ENCODE measurements at regions not wholly inside any gene's neighbourhood (a gene's known extent, or its start where the extent isn't known, plus 50 kb on each side); places are given as distances from the start of the nearest gene placed in this dataset.

DNA sequence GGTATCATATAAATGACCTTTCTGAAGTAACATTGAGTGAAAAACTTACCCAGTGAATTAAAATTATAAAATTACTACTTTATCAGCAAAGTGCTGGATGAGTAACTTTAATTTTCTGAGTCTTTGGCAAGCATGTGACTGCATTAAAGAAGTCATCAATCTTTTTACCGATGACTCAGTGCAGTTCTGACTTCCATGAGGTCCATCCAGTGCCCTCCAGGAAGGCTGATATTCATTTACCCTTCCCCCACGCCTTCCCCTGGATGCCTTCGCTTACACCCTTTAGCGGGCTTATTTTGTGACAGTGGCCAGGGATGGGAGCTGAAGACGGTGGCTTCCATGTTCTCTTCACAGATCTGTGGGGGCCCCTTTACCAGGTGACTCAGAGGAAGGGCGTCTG lies 572.9 kb upstream of the PFKP start:
- no peaks in the 10 kb centered on the region for H3K27me3 Mint-ChIP-seq (ENCODE audit: low read depth)
- H3K4me1 Mint-ChIP-seq = no peaks in the 10 kb centered on the region
- peaks cover 3% of the 10 kb centered on the region for H3K9me3 Mint-ChIP-seq
- no peak overlapping the region for H3K27ac Mint-ChIP-seq
- TF ChIP-seq, protein P1, sequence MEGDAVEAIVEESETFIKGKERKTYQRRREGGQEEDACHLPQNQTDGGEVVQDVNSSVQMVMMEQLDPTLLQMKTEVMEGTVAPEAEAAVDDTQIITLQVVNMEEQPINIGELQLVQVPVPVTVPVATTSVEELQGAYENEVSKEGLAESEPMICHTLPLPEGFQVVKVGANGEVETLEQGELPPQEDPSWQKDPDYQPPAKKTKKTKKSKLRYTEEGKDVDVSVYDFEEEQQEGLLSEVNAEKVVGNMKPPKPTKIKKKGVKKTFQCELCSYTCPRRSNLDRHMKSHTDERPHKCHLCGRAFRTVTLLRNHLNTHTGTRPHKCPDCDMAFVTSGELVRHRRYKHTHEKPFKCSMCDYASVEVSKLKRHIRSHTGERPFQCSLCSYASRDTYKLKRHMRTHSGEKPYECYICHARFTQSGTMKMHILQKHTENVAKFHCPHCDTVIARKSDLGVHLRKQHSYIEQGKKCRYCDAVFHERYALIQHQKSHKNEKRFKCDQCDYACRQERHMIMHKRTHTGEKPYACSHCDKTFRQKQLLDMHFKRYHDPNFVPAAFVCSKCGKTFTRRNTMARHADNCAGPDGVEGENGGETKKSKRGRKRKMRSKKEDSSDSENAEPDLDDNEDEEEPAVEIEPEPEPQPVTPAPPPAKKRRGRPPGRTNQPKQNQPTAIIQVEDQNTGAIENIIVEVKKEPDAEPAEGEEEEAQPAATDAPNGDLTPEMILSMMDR (IDR thresholded peaks at IDR 0.05; ENCODE audit: unreplicated experiment in 3 of 3) = no peak
- no peaks in the 10 kb centered on the region for H3K36me3 Mint-ChIP-seq (ENCODE audit: low read depth)
- no peak overlapping the region for H3K4me3 Mint-ChIP-seq

DNA sequence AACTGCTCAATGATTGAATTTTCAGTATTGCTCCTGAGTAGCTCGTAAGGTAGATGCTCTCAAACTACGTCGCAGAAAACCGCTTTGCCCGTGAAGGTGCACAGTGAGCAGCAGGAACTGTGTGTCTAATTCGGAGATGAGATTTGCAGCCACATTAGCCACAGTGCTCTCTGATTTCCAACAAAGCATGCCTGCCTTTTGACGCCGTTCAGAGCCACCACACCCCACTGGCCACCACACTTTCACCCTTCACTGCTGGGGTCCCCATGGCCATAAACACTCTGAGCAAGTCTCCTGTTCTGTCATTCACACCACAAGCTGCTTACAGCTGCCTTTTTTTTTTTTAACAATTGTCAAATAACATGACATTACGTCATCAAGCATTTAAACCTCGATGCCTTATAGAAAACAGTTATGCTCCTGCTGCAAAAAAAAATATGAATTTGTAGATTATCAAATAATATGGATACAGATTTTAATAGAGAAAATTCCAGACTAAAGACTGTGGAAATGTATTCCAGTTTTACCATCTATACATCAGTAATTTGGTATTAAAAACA lies 578.8 kb upstream of the PFKP start:
- peaks cover 3% of the 10 kb centered on the region for H3K9me3 Mint-ChIP-seq
- TF ChIP-seq, protein P1 (IDR thresholded peaks at IDR 0.05; ENCODE audit: unreplicated experiment in 3 of 3) = no peak
- H3K27me3 Mint-ChIP-seq (ENCODE audit: low read depth) = peaks cover 4% of the 10 kb centered on the region
- H3K4me3 Mint-ChIP-seq = no peak overlapping the region
- H3K4me1 Mint-ChIP-seq = no peaks in the 10 kb centered on the region
- peak overlapping the region; percentile 82 to 90 (median 89) for H3K27ac Mint-ChIP-seq
- no peaks in the 10 kb centered on the region for H3K36me3 Mint-ChIP-seq (ENCODE audit: low read depth)

DNA sequence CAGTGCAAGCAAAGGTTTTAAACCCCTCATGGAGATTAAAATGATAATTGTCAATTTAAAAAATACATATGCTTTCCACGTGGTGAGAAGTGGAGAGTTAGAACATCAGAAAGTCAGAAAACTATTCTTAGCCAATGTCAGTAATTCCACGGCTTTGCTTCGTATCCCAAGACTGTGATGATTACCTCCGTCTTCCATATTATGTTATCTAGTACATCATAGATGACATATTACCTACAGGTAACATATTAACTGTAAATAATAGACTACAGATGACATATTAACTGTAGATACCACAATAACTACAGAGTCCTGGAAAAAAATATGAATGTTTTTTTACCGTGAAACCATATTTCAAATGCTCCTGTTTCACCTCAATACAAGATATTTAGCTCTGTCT lies 579.4 kb upstream of the PFKP start:
- TF ChIP-seq, protein P1 (IDR thresholded peaks at IDR 0.05; ENCODE audit: unreplicated experiment in 3 of 3) = no peak
- Mint-ChIP-seq H3K27ac (peak overlapping the region; percentile 82 to 90 (median 89)), H3K27me3 (ENCODE audit: low read depth) (peaks cover 4% of the 10 kb centered on the region), H3K36me3 (ENCODE audit: low read depth) (no peaks in the 10 kb centered on the region), H3K4me3 (no peak overlapping the region), H3K4me1 (no peaks in the 10 kb centered on the region), H3K9me3 (peaks cover under 1% of the 10 kb centered on the region)

GRCh38 chr10:2478656-2479055 lies 588.7 kb upstream of the PFKP start:
- Mint-ChIP-seq H3K9me3 (peaks cover 12% of the 10 kb centered on the region), H3K4me3 (no peak overlapping the region), H3K4me1 (peaks cover 5% of the 10 kb centered on the region), H3K27me3 (ENCODE audit: low read depth) (peaks cover 3% of the 10 kb centered on the region), H3K36me3 (ENCODE audit: low read depth) (peaks cover 8% of the 10 kb centered on the region), H3K27ac (no peak overlapping the region)
- TF ChIP-seq, protein P1 (IDR thresholded peaks at IDR 0.05; ENCODE audit: unreplicated experiment in 3 of 3) = no peak

- TF ChIP-seq, protein P1 (IDR thresholded peaks at IDR 0.05; ENCODE audit: unreplicated experiment in 3 of 3) = no peak
- peaks cover 3% of the 10 kb centered on the region for H3K27me3 Mint-ChIP-seq (ENCODE audit: low read depth)
- H3K4me3 Mint-ChIP-seq = no peak overlapping the region
- H3K27ac Mint-ChIP-seq = no peak overlapping the region
- H3K36me3 Mint-ChIP-seq (ENCODE audit: low read depth) = peaks cover 14% of the 10 kb centered on the region
- H3K9me3 Mint-ChIP-seq = peaks cover 19% of the 10 kb centered on the region
- peaks cover 7% of the 10 kb centered on the region for H3K4me1 Mint-ChIP-seq
These were observed 590.4 kb upstream of the PFKP start for GRCh38 chr10:2476812-2477553.

Measured in nephron (organoid).